ENCODE measurements at regions not wholly inside any gene's neighbourhood (a gene's known extent, or its start where the extent isn't known, plus 50 kb on each side); places are given as distances from the start of the nearest gene placed in this dataset.

- TF ChIP-seq POLR2A (IDR thresholded peaks at IDR 0.05) (no peak), CTCF (IDR thresholded peaks at IDR 0.05) (no peak)
These were observed 185.3 kb upstream of the ARGLU1 start for GRCh38 chr13:106753251-106753650.
